Caco-2 (cell line): ENCODE measurements at regions not wholly inside any gene's neighbourhood (a gene's known extent, or its start where the extent isn't known, plus 50 kb on each side); places are given as distances from the start of the nearest gene placed in this dataset.
A peak's percentile ranks its signal among the peaks of the same experiment; 100 is the strongest.

Experiments used
- BruUV-seq: library from RNA; stranded (reverse); fragments of 400-500 nt; replicated peaks from 2 replicates; lab custom pipeline; 2021; lab: Mats Ljungman, UMichigan
- CTCF ChIA-PET: fragments of 300-600 bp; sonication (Branson Sonifier 250); formaldehyde crosslinking; loops from one replicate; lab custom pipeline; 2022; ENCODE audit warnings: antibody characterized with exemption; lab: Charles Lee
- POLR2A ChIA-PET: fragments of 300-600 bp; sonication (Branson Sonifier 250); formaldehyde crosslinking; loops from one replicate; lab custom pipeline; 2022; ENCODE audit warnings: antibody characterized with exemption; lab: Charles Lee
- DNase-seq, 2 experiments: peaks; one replicate each; pipeline versions ENCODE4 v3.0.0 to v3.0.0-alpha.2; 2020 to 2022
- H3K27me3 ChIP-seq: replicated peaks from 2 replicates; pipeline ENCODE4 v1.6.0; 2011; ENCODE audit warnings: low read length; ENCODE audit not compliant: control insufficient read depth, insufficient read depth
- H3K36me3 ChIP-seq: 2 replicates; pipeline ENCODE4 v1.5.1; 2011; ENCODE audit warnings: low read length; ENCODE audit not compliant: control insufficient read depth, insufficient read depth
- H3K4me1 ChIP-seq: fragments of 250-450 bp; sonication (Bioruptor Pico); 2 replicates; pipeline ENCODE4 v1.5.1; 2020; ENCODE audit warnings: mild to moderate bottlenecking
- H3K4me3 ChIP-seq: 2 replicates; pipeline ENCODE4 v1.5.1; 2011; ENCODE audit warnings: low read depth, mild to moderate bottlenecking, control low read depth, low read length
- H3K9me3 ChIP-seq: fragments of 250-450 bp; sonication (Bioruptor Pico); 2 replicates; pipeline ENCODE4 v1.5.1; 2020; ENCODE audit warnings: mild to moderate bottlenecking, moderate library complexity
- H3K27ac Mint-ChIP-seq: one replicate; pipeline ENCODE4 v1.8.0; 2022; ENCODE audit warnings: mixed read lengths; ENCODE audit not compliant: unreplicated experiment
- H3K27me3 Mint-ChIP-seq: one replicate; pipeline ENCODE4 v1.8.0; 2022; ENCODE audit warnings: mixed read lengths; ENCODE audit not compliant: insufficient read depth, unreplicated experiment
- H3K36me3 Mint-ChIP-seq: one replicate; pipeline ENCODE4 v1.8.0; 2022; ENCODE audit warnings: mild to moderate bottlenecking, mixed read lengths; ENCODE audit not compliant: insufficient read depth, unreplicated experiment
- H3K4me1 Mint-ChIP-seq: one replicate; pipeline ENCODE4 v1.8.0; 2022; ENCODE audit warnings: low read depth, mixed read lengths; ENCODE audit not compliant: unreplicated experiment
- H3K4me3 Mint-ChIP-seq: one replicate; pipeline ENCODE4 v1.8.0; 2022; ENCODE audit warnings: mild to moderate bottlenecking, moderate library complexity, mixed read lengths; ENCODE audit not compliant: unreplicated experiment
- H3K9me3 Mint-ChIP-seq: one replicate; pipeline ENCODE4 v1.8.0; 2022; ENCODE audit warnings: mixed read lengths; ENCODE audit not compliant: unreplicated experiment
- CTCF ChIP-seq, 2 experiments: fragments of 200-600 bp in 1 of 2; IDR thresholded peaks; 1 replicate in 1 of 2; 2 replicates in 1 of 2; pipeline versions ENCODE4 v1.5.1 to v1.8.0; 2011 to 2022; ENCODE audit warnings: antibody characterized with exemption in 1 of 2, control low read depth in 1 of 2, inconsistent platforms in 1 of 2, low read depth in 1 of 2, low read length in 1 of 2, mild to moderate bottlenecking in 1 of 2, moderate library complexity in 1 of 2; ENCODE audit not compliant: insufficient read depth in 1 of 2, severe bottlenecking in 1 of 2, unreplicated experiment in 1 of 2
- intact Hi-C: fragments of 100-400 bp; cut with micrococcal nuclease; formaldehyde crosslinking; loops from one replicate; pipeline ENCODE4 v1.10.0; 2022; ENCODE audit not compliant: unreplicated experiment

- Histone ChIP-seq H3K27me3 (no peaks in the 10 kb centered on the region), H3K4me1 (no peaks in the 10 kb centered on the region), H3K4me3 (no peak overlapping the region), H3K9me3 (no peaks in the 10 kb centered on the region), H3K36me3 (no peaks in the 10 kb centered on the region)
- CTCF ChIA-PET = interaction anchor here (1.0 kb wide), 1 partner anchor 281 kb away, joined by 3 read pairs; the partner anchor contains the start of gene RNF6
- no peak overlapping the region for H3K4me3 Mint-ChIP-seq
- intact Hi-C loops = no loop called here
- H3K27me3 Mint-ChIP-seq = peaks cover 9% of the 10 kb centered on the region
- peaks cover 14% of the 10 kb centered on the region for H3K9me3 Mint-ChIP-seq
- H3K27ac Mint-ChIP-seq = no peak overlapping the region
- H3K36me3 Mint-ChIP-seq = no peaks in the 10 kb centered on the region
- POLR2A ChIA-PET = no interaction called here
- BruUV-seq = no TSS peak
- peak in 1 of 2 experiments; percentile 9 for DNase-seq
- no peaks in the 10 kb centered on the region for H3K4me1 Mint-ChIP-seq
- TF ChIP-seq CTCF (IDR thresholded peaks at IDR 0.05; ENCODE audit: insufficient read depth in 1 of 2, low read depth in 1 of 2, low read length in 1 of 2, severe bottlenecking in 1 of 2, unreplicated experiment in 1 of 2) = no peak
These were observed 54.7 kb upstream of the WASF3 start for GRCh38 chr13:26502826-26503225.

GRCh38 chr13:26503826-26504594 is 53.5 kb upstream of the WASF3 start:
- no peaks in the 10 kb centered on the region for H3K4me1 ChIP-seq
- Mint-ChIP-seq H3K4me3 (no peak overlapping the region), H3K27ac (no peak overlapping the region), H3K9me3 (peaks cover 25% of the 10 kb centered on the region), H3K36me3 (no peaks in the 10 kb centered on the region), H3K4me1 (no peaks in the 10 kb centered on the region), H3K27me3 (peaks cover 9% of the 10 kb centered on the region)
- POLR2A ChIA-PET = no interaction called here
- no peak for DNase-seq
- H3K4me3 ChIP-seq = no peak overlapping the region
- no peaks in the 10 kb centered on the region for H3K36me3 ChIP-seq
- H3K27me3 ChIP-seq = no peaks in the 10 kb centered on the region
- intact Hi-C loops = no loop called here
- H3K9me3 ChIP-seq = peaks cover 4% of the 10 kb centered on the region; the same call in 1 of the 2 replicates
- CTCF ChIA-PET = interaction anchor here (0.8 kb wide), 1 partner anchor 21 kb away, joined by 3 read pairs; no protein-coding TSS in a partner anchor
- no peak for TF ChIP-seq CTCF (IDR thresholded peaks at IDR 0.05; ENCODE audit: insufficient read depth in 1 of 2, low read depth in 1 of 2, low read length in 1 of 2, severe bottlenecking in 1 of 2, unreplicated experiment in 1 of 2)
- no TSS peak for BruUV-seq
